KMS-11 (cell line): ENCODE measurements at regions not wholly inside any gene's neighbourhood (a gene's known extent, or its start where the extent isn't known, plus 50 kb on each side); places are given as distances from the start of the nearest gene placed in this dataset.
"Not testable (repeated sequence)": the region's sequence is repeated elsewhere in the genome, so short reads cannot be mapped to it uniquely, and the experiment has no call there.

ENCODE experiments used
- H2AFZ ChIP-seq: fragments of 200-600 bp; sonication (generic); 2 replicates; pipeline ENCODE4 v1.6.1; 2016; ENCODE audit warnings: antibody characterized with exemption, mixed run types, low read depth
- H3K27ac ChIP-seq: fragments of 200-600 bp; sonication (generic); 2 replicates; pipeline ENCODE4 v1.6.1; 2016; ENCODE audit warnings: mild to moderate bottlenecking, mixed run types
- H3K27me3 ChIP-seq: fragments of 200-600 bp; sonication (generic); 2 replicates; pipeline ENCODE4 v1.6.1; 2017; ENCODE audit warnings: mild to moderate bottlenecking, low read depth, mixed run types, moderate library complexity; ENCODE audit not compliant: insufficient read depth
- H3K36me3 ChIP-seq: fragments of 200-600 bp; sonication (generic); 2 replicates; pipeline ENCODE4 v1.6.1; 2017; ENCODE audit warnings: mild to moderate bottlenecking, mixed run types; ENCODE audit not compliant: insufficient read depth
- H3K4me1 ChIP-seq: fragments of 200-600 bp; sonication (generic); 2 replicates; pipeline ENCODE4 v1.6.1; 2016; ENCODE audit warnings: mild to moderate bottlenecking, low read depth, mixed run types; ENCODE audit not compliant: poor library complexity, severe bottlenecking
- H3K4me2 ChIP-seq: fragments of 200-600 bp; sonication (generic); 2 replicates; pipeline ENCODE4 v1.7.0; 2016; ENCODE audit warnings: mild to moderate bottlenecking, mixed run types
- H3K4me3 ChIP-seq: fragments of 200-600 bp; sonication (generic); IDR thresholded peaks from 2 replicates; pipeline ENCODE4 v1.6.1; 2017; ENCODE audit warnings: low read depth, low read length, mixed read lengths; ENCODE audit not compliant: insufficient read depth
- H3K79me2 ChIP-seq: fragments of 200-600 bp; sonication (generic); 2 replicates; pipeline ENCODE4 v1.6.1; 2016; ENCODE audit warnings: low read depth, mixed run types; ENCODE audit not compliant: insufficient read depth
- H3K9ac ChIP-seq: fragments of 200-600 bp; sonication (generic); 2 replicates; pipeline ENCODE4 v1.6.1; 2016; ENCODE audit warnings: mild to moderate bottlenecking, mixed run types
- H4K20me1 ChIP-seq: fragments of 200-600 bp; sonication (generic); 2 replicates; pipeline ENCODE4 v1.6.1; 2016; ENCODE audit warnings: mild to moderate bottlenecking, mixed run types; ENCODE audit not compliant: insufficient read depth
- TF ChIP-seq, protein P1 (sequence below): fragments of 200-600 bp; sonication (generic); conservative IDR thresholded peaks from 2 replicates; pipeline ENCODE4 v1.6.1; 2017; ENCODE audit warnings: low read depth, mild to moderate bottlenecking, antibody characterized with exemption, low read length, moderate library complexity, mixed read lengths

DNA sequence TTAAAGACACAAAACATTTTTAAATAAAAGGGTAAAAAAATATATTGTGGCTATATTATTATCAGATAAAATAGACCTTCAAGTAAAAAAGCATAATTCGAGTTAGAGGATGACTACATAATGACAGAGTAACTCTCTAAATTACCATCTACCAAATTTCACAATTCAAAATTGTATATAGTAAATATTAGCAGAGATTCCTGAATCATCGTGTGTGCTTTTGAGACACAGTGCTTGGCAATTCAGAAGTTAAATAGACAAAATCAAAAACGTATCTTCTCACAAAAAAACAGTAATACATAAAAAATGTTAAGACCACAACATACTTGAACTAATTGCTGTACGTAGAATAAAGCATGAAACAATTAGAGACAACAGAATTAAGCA, 110.4 kb downstream of the AHR start:
- no peak overlapping the region for H3K4me2 ChIP-seq
- no peaks in the 10 kb centered on the region for H3K79me2 ChIP-seq
- no peaks in the 10 kb centered on the region for H3K36me3 ChIP-seq
- no peak overlapping the region for H2AFZ ChIP-seq
- peaks cover 62% of the 10 kb centered on the region for H3K4me1 ChIP-seq
- H3K27ac ChIP-seq: no peak overlapping the region
- no peaks in the 10 kb centered on the region for H3K27me3 ChIP-seq
- no peaks in the 10 kb centered on the region for H4K20me1 ChIP-seq
- H3K9ac ChIP-seq: no peak overlapping the region
- TF ChIP-seq, protein P1, sequence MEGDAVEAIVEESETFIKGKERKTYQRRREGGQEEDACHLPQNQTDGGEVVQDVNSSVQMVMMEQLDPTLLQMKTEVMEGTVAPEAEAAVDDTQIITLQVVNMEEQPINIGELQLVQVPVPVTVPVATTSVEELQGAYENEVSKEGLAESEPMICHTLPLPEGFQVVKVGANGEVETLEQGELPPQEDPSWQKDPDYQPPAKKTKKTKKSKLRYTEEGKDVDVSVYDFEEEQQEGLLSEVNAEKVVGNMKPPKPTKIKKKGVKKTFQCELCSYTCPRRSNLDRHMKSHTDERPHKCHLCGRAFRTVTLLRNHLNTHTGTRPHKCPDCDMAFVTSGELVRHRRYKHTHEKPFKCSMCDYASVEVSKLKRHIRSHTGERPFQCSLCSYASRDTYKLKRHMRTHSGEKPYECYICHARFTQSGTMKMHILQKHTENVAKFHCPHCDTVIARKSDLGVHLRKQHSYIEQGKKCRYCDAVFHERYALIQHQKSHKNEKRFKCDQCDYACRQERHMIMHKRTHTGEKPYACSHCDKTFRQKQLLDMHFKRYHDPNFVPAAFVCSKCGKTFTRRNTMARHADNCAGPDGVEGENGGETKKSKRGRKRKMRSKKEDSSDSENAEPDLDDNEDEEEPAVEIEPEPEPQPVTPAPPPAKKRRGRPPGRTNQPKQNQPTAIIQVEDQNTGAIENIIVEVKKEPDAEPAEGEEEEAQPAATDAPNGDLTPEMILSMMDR: no peak
- no peak overlapping the region for H3K4me3 ChIP-seq

DNA sequence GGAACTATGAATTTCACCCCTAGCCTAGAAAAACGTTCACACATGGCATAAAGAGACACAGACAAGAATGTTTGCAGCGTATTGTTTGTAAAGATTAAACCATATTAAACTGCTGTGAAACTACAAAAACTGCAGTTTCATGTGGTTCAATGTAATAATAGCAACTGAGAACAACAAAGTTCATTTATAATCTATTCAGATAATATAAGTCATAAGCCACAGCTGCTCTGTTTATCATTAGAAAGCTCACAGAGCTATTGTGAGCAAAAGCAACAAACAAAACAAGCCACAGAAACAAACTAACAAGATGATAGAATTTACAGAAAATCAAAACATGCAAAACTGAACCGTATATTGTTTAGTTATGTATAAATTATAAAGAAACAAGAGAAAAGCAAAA, 113.5 kb downstream of the AHR start:
- peak overlapping the region; percentile 83 for H3K4me2 ChIP-seq
- H3K79me2 ChIP-seq: no peaks in the 10 kb centered on the region
- H4K20me1 ChIP-seq: no peaks in the 10 kb centered on the region
- H3K9ac ChIP-seq: no peak overlapping the region
- no peaks in the 10 kb centered on the region for H3K27me3 ChIP-seq
- TF ChIP-seq, protein P1: no peak
- no peak overlapping the region for H3K4me3 ChIP-seq
- peaks cover 54% of the 10 kb centered on the region for H3K4me1 ChIP-seq
- peak overlapping the region; percentile 51; the same call in 1 of the 2 replicates for H2AFZ ChIP-seq
- no peaks in the 10 kb centered on the region for H3K36me3 ChIP-seq
- peak overlapping the region; percentile 44; the same call in 1 of the 2 replicates for H3K27ac ChIP-seq

DNA sequence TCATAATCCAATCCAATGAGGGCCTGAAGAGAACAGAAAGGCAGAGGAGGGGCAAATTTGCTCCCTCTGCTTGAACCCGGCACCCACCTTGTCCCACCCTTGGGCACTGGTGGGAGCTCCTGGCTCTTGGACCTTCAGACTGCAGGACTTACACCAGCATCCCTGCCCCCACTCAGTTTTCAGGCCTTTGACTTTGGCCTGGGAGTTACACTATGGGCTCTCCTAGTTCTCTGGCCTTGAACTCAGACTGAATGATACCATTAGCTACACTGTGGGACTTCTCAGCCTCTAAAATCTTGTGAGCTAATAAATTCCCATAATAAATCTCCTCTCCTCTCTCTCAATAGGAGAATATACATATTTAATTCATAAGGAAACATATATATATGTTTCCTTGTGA, 114.4 kb downstream of the AHR start:
- TF ChIP-seq, protein P1: no peak
- no peak overlapping the region; the same call in 1 of the 2 replicates for H3K27ac ChIP-seq
- no peak overlapping the region for H3K9ac ChIP-seq
- no peaks in the 10 kb centered on the region for H4K20me1 ChIP-seq
- H3K4me1 ChIP-seq: peaks cover 44% of the 10 kb centered on the region
- no peak overlapping the region for H3K4me3 ChIP-seq
- H2AFZ ChIP-seq: peak overlapping the region; percentile 17; the same call in 1 of the 2 replicates
- no peaks in the 10 kb centered on the region for H3K36me3 ChIP-seq
- no peaks in the 10 kb centered on the region for H3K27me3 ChIP-seq
- peak overlapping the region; percentile 83; the same call in 1 of the 2 replicates for H3K4me2 ChIP-seq
- H3K79me2 ChIP-seq: no peaks in the 10 kb centered on the region

DNA sequence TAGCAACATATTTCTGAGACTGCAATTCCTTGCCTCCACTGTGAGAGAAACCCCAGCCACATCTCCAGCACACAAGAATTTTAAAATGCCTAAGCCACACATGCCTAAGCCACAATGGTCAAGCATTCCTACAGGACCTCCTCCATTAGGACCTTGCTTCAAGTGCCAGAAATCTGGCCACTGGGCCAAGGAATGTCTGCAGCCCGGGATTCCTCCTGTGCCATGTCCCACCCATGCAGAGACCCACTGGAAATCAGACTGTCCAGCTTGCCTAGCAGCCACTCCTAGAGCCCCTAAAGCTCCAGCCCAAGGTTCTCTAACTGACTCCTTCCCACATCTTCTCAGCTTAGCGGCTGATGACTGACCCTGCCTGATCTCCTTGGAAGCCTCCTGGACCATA, 117.5 kb downstream of the AHR start:
- Histone ChIP-seq H3K27ac (no peak overlapping the region), H3K79me2 (no peaks in the 10 kb centered on the region), H4K20me1 (no peaks in the 10 kb centered on the region), H3K27me3 (no peaks in the 10 kb centered on the region), H3K4me3 (no peak overlapping the region), H3K4me2 (no peak overlapping the region), H3K36me3 (no peaks in the 10 kb centered on the region), H2AFZ (no peak overlapping the region), H3K4me1 (peaks cover 26% of the 10 kb centered on the region), H3K9ac (no peak overlapping the region)
- TF ChIP-seq, protein P1: no peak

DNA sequence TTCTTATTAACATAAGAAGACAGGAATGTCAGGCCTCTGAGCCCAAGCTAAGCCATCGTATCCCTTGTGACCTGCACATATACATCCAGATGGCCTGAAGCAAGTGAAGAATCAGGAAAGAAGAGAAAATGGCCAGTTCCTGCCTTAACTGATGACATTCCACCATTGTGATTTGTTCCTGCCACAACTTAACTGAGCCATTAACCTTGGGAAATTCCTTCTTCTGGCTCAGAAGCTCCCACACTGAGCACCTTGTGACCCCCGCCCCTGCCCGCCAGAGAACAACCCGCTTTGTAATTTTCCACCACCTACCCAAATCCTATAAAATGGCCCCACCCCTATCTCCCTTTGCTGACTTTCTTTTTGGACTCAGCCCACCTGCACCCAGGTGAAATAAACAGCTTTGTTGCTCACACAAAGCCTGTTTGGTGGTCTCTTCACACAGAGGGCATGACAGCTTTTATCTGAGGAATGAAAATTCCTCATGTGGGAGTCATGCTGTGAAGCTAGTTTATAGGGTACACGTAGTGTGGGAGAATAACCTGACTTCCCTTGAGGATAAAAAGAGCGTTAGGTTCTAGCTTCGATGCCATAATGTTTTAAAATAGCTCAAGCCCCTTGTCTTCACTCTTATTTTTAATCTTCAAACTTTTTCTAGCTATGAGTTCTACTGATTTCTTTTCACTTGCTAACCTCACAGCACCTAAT, 122.0 kb downstream of the AHR start:
- H3K9ac ChIP-seq, H3K4me1 ChIP-seq, H3K36me3 ChIP-seq, H2AFZ ChIP-seq, H3K4me2 ChIP-seq, H4K20me1 ChIP-seq, H3K79me2 ChIP-seq, H3K27ac ChIP-seq, H3K4me3 ChIP-seq, H3K27me3 ChIP-seq: not testable (repeated sequence)
